ENCODE measurements at regions not wholly inside any gene's neighbourhood (a gene's known extent, or its start where the extent isn't known, plus 50 kb on each side); places are given as distances from the start of the nearest gene placed in this dataset.

DNA sequence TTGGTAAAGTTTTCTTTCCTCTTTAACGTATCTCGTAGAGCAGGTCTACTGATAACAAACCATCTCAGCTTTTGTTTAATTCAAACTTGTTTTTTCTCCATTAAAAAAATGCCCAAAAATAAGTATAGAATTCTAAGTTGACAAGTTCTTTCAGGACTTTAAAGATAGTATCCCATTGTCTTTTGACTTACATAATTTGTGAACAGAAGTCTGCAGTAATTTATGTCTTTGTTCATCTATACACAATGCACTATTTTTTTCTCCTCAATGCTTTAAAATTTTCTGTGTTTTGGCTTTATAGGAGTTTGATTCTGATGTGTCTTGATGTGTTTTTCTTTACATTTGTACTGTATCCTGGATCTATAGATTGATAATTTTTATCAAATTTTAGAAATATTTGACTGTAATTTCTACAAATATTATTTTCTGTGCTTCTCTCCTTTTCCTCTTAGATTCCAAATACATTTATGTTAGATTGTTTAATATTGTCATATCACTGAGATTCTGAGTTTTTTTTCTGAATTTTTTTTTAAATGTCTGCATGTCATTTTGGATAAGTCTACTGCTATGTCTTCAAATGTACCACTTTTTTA lies 143.3 kb downstream of the FTCDNL1 start:
- no peak for DNase-seq (ENCODE audit: low read depth, low spot score)

DNA sequence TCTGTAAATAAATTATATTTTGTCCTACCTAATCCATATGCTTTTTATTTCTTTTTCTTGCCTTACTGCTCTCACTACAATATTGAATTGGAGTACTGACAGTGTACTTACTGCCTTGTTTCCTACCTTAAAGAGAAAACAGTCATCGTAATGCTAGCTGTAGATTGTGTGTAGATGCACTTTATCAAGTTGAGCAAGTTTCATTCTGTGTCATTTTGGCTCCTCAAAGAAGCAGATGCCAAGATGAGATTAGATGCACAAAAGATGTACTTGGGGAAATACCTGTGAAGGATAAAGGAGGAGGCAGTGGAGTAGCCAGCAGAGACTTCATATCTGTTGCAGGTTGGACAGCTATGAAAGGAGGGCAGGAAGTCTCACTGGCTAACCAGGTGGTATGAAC lies 145.5 kb downstream of the FTCDNL1 start:
- DNase-seq (ENCODE audit: low read depth, low spot score), result no peak

DNA sequence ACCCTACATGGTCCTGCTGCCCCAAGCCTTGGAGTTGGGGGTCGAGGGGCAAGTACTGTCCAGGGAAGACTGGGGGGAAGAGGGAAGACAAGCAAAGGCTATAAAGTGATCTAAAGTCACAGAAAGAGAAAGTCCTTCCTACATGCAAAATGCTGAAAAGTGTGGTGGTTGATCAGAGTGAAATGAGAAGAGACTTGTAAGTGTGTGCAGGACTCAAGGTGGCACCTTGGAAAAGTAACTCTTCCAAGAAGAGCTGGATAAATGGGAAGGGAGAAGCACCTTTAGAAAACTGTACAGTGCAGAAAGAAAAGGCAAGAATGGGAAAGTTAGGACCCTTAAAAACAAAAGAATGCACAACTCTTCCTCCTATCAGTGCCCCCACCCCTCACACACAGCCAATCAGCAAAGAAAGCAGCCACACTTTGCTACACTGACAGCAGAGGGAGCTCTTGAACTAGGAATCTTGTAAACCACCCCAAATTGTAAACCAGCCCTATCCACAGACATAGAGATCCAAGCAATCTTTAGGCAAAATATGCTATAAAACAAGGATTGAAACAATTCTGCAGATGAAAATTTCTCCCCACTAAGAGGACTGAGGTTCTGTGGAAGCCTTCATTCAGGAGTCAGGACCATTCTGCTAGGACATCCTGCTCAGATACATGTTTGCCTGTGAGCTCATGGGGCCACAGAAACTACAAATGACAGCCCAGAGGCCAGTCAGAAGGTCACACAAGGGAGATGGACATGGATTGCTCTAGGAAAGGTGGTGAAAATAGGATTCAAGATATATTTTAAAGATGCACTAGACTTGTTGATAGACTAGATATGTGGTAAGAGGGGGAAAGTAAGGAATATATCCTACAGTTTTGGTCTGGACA lies 146.4 kb downstream of the FTCDNL1 start:
- DNase-seq (ENCODE audit: low read depth, low spot score), result peak; percentile 75

DNA sequence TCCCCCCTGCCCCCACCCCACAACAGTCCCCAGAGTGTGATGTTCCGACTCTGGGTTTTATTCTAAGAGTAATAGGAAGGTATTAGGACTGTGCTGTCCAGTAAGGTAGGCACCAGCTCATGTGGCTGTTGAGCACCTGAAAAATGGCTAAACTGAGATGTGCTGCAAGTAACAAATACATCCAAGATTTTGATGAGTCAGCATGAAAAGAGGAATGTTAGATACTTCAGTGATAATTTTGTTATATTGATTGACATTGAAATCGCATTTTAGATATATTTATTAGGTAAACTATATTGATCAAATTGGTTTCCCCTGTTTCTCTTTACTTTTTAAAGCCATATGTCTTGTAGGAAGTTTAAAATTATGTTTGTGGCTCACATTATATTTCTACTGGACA lies 147.8 kb downstream of the FTCDNL1 start:
- DNase-seq (ENCODE audit: low read depth, low spot score), result no peak

DNA sequence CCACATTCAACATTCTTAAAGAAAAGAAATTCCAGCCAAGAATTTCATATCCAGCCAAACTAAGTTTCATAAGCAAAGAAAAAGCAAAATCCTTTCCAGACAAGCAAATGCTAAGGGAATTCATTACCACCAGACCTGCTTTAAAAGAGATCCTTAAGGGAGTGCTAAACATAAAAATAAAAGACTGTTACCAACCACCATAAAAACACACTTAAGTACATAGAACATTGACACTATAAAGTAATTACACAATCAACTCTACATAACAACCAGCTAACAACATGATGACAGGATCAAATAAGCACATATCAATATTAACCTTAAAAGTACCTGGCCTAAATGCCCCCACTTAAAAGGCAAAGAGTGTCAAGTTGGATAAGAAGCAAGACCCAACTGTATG lies 153.5 kb downstream of the FTCDNL1 start:
- DNase-seq (ENCODE audit: low read depth, low spot score), result no peak

DNA sequence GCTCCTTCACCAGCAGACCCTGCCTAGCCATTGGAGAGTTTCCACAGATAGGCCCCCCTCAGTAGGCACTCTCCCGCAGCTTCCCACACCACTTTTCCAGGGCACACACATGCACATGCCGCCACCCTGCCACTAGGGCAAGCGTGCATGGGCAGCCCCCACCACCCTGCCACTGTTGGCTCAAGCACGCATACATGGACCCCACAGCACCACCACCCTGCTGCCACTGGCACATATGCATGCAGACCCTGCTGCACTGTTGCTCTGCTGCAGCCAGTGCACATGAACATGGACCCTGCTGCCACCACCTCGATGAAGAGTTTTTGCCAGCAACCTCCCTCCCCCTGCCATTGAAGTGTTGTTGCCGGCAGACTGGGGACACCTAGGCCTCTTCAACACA lies 154.9 kb downstream of the FTCDNL1 start:
- DNase-seq (ENCODE audit: low read depth, low spot score), result no peak

DNA sequence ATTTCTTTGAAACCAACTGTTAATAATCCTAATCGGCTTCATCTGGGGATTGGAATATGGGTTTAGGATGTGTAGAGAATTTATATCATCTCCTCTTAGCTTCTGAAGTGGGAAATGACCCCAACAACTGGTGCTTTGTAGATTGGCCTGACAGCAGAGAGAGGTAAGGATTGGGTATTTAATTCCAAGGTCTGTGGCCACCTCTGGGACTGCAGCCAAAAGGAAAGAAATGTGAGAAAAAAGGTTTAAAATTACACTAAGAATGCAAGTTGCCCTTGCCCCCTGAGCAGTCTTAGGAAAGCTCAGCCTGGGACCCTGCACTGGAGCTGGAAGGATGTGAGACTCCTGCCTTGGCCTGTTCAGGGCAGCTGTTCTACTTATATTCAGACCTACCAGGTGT lies 157.1 kb downstream of the FTCDNL1 start:
- peak; percentile 4 for DNase-seq (ENCODE audit: low read depth, low spot score)

DNA sequence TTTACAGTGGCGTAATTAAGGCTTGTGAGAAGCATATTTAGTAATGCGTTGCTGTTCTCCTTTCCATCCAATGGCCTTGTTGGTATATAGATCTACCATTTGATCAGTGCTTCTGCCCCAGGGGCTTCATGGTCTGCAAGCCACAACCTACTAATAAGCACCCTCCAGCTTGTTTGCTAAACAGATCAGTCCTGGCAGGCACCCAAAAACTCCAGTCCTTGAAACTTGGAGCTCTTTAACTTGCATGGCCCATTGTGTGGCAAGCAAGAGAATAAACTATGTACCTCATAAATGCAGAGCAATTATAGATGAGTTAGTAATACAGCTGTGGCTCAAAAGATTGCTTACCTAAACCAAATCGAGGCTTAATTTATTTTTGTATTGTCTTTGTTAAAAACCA lies 158.5 kb downstream of the FTCDNL1 start:
- DNase-seq (ENCODE audit: low read depth, low spot score), result peak; percentile 39

DNA sequence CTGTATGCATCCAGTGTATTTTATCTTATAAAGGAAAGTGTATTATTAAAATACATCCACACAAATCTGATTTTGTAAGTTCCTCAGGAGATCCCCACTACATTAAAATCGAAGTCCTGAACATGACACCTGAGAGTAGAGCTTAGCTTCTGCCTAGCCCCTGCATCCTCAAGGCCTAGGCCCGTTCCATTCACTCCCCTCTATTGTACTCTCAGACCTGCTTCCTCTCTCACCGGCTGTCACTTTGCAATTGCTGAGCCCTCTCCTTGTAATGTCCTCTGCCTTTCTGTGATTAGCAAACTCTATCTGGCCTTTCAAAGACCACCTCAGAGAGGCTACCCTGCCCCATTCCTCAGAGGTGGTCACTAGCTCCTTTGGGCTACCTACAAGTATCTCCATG lies 160.8 kb downstream of the FTCDNL1 start:
- DNase-seq (ENCODE audit: low read depth, low spot score), result peak; percentile 5

DNA sequence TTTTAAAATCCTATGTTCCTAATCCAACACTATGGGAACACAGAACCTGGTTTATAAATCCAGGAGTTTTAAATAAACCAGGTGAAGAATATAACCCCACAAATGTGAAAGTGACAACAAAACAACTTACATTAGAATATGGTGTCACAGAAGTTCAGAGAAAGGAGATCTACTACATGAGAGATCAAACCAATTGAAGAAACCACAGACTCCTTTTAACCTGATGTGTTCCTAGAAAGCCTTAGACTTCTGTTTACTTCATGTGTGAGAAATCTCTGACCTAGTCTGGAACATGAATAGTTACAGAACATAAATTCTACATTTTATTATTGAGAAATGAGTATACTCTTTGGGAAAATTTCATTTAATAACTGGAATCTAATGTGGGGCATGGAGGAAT lies 165.3 kb downstream of the FTCDNL1 start:
- DNase-seq (ENCODE audit: low read depth, low spot score), result no peak

DNA sequence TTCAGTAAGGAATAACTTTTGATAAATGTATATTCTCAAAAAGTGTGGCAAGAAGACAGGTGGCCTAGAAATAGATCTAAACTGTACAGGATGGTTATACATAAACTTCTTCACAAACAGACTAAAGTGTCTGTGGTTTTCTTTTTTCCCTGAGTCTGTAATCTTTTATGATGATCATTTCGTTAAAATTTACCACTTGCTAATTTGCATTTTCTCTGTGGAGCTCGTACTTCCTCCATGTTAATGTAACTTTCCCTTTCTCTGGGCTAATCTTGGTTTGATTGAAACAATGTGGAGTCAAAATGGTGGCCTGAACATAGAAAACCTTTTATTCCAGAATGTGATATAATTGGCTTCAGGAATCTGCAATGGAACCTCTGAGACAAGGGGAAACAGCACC lies 166.2 kb downstream of the FTCDNL1 start:
- DNase-seq (ENCODE audit: low read depth, low spot score), result no peak

DNA sequence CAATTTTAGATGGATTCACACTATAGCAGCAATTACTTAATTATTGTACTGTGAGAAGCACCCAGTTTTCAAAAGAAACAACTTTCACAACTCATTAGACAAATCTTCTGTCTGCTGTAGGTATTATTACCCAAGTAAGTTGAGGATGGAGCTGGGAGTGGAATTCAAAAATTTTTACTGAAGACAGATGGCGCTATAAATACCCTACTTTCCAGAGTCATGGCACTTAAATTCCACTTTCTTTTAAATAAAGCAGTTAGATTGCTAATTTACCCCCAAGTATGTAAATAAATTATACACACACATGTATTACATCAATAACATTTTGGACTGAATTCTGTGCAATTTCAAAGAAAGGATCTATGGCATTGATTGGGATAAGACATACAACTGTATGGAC lies 166.8 kb downstream of the FTCDNL1 start:
- no peak for DNase-seq (ENCODE audit: low read depth, low spot score)

DNA sequence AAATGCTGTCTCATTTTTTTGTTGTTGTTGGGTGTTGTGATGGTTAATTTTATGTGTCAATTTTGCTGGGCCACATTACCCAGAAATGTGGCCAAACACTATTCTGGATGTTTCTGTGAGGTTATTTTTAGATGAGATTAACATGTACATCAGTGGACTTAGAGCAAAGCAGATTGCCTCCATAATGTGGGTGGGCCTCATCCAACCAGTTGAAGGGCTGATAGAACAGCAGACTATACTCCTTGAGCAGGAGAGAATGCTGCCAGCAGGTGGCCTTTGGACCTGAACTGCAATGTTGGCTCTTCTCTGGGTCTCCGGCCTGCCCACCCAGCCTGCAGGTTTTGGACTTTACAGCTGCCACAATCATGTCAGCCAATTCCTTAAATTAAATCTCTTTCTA lies 169.0 kb downstream of the FTCDNL1 start:
- DNase-seq (ENCODE audit: low read depth, low spot score), result no peak

DNA sequence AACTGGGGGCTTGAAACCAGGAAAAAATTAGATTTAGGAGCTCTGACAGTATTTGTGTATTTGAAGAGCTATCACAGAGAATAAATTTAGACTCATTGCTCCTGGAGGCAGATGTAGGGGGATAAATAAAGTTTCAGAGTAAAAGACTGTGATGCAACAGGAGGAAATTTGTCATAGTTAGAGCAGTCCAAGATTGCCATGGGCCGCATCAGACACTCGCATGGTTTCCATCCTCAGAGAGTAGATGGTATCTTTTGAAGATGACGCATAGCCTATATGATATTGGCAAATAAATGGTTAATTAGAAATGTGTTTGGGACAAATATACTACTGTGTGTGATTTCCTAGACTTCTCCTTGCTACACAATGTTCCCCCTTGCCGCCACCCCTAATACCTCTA lies 170.5 kb downstream of the FTCDNL1 start:
- no peak for DNase-seq (ENCODE audit: low read depth, low spot score)

DNA sequence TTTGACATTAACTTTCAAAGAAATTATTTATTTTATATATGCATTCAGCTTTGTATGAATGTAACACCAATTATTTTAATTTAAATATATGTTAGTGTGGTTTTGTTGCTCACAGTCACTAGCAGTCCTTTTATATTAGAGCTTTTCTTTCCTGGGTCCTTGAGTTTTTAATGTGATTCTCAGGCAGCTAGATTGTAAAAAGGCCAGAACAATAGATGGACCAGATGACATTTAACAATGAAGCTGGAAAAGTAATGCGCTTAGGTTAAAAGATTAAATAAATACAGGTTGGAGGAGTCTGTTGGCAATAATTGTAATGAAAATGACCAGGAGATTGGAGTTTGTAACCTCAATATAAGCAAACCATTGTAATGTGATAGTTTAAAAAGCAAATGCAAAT lies 171.1 kb downstream of the FTCDNL1 start:
- no peak for DNase-seq (ENCODE audit: low read depth, low spot score)

DNA sequence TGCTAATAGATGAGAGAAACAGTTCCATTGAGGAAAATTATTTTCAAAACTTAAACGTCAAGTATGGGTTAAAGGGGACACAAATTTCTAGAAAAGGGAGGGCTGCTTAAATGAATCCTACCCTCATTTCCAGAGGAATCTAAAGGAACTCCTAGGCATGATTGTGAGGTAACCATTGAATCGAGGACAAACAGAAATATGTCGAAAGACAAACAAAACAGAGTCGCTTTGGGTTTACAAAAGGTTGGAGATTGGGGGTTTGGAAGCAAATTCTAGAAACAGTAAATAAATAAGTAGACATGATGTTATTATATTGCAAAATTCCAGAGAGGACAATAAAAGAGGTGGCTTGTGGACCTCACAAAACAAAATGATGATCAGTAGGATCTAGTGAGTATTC lies 173.1 kb downstream of the FTCDNL1 start:
- DNase-seq (ENCODE audit: low read depth, low spot score), result no peak

DNA sequence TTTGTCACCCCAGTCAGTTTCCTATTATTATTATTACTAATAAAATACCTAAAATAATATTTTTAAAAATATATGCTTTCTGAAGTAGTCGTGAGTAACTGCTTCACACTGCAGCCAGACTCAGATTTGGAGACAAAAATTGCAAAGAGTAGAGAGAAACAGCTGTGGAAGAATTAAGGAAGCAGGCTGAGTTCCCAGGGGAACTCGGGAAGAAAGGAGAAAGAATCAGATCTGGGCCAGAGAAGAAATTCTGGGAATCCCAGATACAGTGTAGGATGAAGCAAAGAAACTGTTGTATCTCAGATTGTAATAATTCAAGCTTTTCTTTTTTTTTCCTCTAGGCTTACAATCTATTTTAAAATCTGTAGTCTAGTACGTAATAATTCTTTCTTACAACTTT lies 182.3 kb downstream of the FTCDNL1 start:
- DNase-seq (ENCODE audit: low read depth, low spot score), result no peak

DNA sequence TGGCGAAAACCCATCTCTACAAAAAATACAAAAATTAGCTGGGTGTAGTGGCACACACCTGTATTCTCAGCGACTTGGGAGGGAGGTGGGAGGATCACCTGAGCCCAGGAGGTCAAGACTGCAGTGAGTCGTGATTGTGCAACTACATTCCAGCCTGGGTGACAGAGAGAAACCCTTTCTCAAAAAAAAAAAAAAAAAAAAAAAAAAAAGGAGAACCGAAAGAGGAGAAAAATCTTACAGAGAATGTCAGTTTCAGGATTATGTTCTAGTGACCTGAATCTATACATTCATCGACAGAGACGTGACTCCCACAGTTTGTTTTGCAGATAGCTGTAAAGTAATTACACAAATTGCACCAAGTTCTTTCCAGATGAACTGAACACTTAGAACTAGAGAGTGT lies 187.8 kb downstream of the FTCDNL1 start:
- DNase-seq (ENCODE audit: low read depth, low spot score), result no peak

DNA sequence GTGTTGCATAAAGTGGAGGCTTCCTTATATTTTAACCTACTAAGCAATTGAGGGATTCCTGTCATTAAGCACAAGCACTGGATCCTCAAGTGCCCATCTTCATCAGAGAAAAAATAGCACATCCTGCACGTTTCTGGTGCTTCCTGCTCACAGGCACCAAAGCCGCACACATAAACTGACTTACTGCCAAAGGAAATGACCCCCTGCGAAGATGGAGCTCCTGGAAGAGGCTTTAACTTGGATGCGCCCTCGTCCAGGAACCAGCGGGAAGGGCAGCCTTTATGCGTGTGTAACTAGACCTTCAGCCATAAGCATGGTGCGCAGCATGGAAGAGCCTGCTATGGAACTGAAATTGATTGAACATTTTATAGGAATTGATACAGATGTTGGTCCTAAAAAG lies 188.7 kb downstream of the FTCDNL1 start:
- DNase-seq (ENCODE audit: low read depth, low spot score), result peak; percentile 3

DNA sequence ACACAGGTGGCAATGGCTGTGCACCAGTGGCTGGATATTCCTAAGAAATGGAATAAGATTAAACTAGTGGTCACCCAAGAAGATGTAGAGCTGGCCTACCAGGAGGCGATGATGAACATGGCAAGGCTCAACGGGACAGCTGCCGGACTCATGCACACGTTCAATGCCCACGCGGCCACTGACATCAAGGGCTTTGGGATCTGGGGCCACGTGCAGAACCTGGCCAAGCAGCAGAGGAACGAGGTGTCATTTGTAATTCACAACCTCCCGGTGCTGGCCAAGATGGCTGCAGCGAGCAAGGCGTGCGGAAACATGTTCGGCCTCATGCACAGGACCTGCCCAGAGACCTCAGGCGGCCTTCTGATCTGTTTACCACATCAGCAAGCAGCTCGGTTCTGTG lies 190.8 kb downstream of the FTCDNL1 start:
- no peak for DNase-seq (ENCODE audit: low read depth, low spot score)

DNA sequence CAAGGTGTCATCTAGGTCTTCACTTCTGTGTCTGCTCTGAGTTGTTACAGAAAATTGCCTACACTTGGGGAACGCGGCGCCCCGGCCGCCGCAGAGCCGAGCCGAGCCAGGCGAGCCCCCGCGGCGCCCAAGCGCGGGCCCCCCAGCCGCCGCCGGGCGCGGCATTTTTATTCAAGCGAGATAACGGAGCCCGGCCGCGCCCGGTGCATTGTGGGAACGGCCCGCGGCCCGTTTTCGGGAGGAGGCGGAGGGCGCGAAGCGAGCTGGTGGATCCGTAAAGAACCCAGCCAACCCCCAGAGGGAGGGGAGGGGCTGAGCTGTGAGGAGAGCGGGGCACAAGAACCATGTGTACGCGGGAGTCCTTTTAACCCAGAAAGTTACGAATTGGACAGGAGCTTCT lies 191.8 kb downstream of the FTCDNL1 start:
- peak; percentile 82 for DNase-seq (ENCODE audit: low read depth, low spot score)

DNA sequence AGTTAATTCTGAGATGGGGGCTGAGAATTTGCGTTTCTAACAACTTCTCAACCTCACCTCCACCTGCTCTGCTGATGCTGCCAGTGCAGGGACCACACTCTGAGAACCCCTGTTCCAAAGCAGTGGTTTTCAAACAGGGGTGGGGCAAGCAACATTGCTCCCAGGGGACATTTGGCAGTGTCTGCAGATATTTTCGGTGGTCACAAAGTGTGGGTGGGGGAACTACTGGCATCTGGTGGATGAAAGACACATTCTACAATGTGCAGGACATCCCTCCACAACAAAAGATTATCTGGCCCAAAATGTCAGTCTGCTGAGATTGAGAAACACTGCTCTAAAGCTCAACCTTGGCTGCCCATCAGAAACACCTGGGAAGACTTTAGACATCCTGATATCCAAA lies 188.7 kb upstream of the SATB2 start:
- DNase-seq (ENCODE audit: low read depth, low spot score), result no peak

DNA sequence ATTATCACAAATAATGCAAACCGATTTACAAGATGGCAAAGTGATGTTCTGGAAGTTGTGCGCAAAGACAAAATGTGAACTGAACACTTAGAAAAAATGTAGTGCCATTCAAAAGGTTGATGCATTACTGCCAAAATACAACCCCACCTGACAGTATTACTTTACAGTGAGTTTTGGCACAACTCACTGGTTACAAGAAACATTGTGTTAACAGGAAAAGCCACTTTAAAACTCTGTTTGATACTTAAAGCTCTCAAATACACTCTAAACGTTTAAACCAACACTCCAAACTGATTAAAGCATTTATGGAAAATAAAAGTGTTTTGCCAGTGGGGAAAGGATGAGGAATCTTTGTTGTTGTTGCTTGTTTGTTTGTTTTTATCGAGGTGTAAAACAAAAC lies 173.4 kb upstream of the SATB2 start:
- no peak for DNase-seq (ENCODE audit: low read depth, low spot score)

DNA sequence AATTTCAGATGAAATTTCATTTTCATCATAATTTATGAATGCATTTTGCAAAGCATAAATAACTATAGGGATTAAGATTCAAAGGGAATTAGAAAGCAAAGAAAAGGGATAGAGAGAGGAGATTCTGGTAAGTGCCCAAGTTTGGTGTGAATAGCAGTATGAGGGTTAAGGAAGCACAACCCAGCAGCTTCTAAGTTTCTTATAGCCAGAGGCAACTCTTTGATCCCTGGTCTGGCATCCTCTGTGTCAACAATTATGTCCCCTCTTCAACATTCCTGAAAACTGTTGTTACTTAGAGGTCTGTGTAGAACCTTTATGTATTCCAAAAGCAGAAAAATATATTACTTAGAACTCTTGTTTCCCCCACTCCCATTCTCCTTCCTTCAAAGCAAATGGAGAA lies 171.6 kb upstream of the SATB2 start:
- peak; percentile 70 for DNase-seq (ENCODE audit: low read depth, low spot score)

All from ELF-1 (cell line).